ELR (cell line): ENCODE measurements at regions not wholly inside any gene's neighbourhood (a gene's known extent, or its start where the extent isn't known, plus 50 kb on each side); places are given as distances from the start of the nearest gene placed in this dataset.
"Not testable (repeated sequence)": the region's sequence is repeated elsewhere in the genome, so short reads cannot be mapped to it uniquely, and the experiment has no call there.

Experiments
- DNase-seq: peaks from one replicate; pipeline ENCODE4 v3.0.0-alpha.2; 2015; ENCODE audit warnings: low read depth

DNA sequence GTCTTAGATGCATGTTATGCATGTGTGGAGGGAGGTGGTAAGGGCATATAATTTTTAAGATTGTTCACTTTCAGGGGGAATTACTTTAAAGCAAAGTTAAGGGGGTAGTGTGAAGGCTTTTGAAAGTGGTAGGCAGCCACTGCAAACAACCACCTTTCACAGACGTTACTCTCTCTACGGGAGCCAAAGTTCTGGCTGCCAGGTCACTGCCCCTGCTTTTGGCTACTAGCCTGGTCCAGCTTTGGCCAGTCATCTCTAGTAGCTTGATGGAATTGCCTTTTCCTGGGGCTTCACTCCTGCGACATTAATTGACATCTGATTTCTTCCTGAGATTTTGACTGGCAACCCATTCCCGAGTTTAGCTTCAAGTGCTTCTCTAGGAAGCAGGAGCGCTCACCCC, 397.5 kb downstream of the CDH11 start:
- no peak for DNase-seq

DNA sequence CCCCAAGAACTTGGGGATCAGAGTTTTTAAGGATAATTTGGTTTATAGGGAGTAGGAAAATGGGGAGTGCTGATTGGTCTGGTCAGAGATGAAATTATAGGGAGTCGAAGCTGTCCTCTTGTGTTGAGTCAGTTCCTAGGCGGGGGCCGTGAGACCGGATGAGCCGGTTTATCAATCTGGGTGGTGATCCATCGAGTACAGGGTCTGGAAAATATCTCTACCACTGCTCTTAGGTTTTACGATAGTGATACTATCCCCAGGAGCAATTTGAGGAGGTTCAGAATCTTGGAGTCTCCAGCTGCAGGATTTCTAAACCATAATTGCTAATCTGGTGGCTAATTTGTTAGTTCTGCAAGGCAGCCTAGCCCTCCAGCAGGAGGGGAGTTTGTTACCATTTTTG, 403.4 kb downstream of the CDH11 start:
- no peak for DNase-seq

DNA sequence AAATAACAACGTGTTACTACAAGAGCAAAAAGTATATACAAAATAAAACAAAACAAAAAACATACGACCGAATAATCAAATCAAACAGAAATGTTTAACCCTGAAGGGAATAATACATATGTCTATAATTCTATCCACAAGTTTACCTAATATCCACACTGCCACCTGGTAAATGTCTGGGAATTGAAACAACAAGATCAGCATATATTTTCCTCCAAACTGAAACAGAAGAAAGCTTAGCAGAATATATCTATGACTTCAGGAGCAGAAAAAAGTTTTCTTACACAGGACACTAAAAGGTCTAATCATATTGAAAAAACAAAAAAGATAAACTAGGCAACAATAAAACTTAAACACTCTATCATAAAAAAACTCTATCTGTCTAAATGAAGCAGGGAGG, 404.0 kb downstream of the CDH11 start:
- DNase-seq, result no peak

DNA sequence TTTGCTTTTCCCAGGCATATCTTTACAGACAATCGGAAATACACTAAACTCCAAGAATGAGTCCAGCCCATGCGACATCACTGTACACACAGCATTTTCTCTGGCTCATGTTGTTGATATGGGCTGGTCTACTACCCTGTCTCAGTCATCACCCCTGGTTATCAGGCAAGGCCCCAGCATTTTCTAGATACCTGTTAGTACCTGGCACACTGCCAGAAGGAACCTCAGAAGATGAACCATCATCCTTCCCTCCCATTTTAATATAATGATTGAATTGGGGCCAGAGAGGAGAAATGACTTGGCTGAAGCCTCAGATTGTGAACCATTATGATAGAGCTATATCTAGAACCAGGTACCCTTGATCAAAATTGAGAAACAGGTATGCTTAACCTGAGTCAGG, 406.2 kb downstream of the CDH11 start:
- no peak for DNase-seq

DNA sequence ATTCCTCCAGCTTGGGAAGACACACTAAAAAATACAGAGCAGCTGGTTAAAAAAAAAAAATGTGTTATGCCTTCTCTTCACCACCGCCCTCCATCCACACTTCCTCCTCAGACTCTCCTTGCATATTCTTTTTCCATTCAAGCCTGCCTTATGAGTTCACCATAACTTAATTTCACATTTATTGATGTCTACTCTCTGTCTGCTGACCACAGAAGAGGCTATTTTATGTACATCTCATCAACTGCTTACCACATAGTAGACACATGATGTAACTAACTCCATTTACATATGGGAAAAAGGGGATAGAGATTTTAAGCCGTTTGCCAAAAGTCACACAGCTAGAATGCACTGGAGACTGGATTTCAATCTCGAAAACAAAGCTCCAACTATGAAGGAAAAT, 409.8 kb downstream of the CDH11 start:
- no peak for DNase-seq

DNA sequence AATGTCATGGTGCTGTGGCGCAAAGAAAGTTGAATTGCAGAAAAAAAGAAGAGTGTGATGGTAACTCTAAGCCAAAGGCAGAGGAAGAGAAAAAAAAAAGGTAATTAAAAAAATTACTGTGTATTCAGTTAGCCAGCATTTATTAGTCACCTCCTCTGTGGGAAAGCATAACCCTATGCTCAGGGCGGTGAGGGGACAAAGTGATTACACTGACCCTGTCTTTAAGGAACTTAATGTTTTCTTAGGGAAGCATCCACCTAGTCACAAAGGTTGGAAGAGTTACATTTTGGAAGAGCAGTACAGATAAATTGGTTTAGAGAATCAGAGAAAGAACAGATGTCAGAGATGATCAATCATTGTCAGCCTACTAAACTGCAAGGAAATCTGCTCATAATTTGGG, 410.3 kb downstream of the CDH11 start:
- no peak for DNase-seq

DNA sequence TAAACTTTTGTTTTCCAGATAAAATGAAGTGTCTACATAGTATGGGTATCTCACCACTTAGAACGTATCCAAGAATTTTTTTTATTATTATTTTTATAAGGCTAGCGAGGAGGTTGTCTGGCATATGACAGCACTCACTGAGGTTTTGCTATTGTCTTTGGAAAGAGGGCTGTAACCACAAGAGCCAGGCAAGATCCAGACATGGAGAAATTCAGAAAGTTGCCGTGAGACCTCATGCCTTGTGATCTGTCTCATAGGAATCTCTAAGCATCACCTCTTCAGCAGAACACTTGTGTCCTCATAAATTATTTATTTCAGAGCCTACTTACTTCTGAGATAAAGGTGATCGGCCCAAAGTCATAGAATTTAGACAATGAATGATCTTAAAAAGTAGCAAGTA, 410.8 kb downstream of the CDH11 start:
- DNase-seq, result no peak

DNA sequence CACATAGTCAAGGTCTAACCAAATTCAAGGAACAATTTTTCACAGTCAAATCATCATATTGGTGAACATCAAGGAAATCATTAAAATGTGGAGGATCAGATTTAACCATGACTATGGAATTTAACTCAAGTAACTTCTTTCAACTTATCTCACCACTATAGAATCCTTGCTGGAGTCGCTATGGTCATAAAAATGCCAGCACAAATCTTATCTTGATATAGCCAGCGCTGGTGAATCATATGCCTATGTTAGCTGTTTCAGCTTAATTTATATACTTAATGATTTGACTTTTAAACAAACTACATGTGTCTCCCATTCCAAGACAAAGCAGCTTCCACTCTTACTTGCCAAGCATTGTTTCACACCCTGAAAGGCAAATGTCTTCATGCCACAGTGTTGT, 416.4 kb downstream of the CDH11 start:
- no peak for DNase-seq

DNA sequence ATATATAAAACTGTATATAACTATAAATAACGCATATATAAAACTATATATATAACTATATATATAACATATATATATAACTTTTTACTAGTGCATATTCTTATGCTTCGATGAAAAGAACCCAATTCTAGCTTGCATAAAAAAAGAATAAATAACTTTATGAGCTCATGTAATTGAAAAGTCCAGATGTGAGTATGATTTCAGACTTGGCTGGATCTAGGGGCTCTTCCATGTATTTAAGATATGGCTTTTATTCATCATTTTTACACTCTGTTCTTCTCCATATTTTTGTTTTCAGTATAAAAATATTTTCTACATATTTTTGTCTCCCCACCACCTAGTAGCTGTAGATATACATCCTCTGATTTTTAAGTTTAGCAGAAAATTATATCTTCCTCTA, 417.5 kb downstream of the CDH11 start:
- DNase-seq, result no peak

DNA sequence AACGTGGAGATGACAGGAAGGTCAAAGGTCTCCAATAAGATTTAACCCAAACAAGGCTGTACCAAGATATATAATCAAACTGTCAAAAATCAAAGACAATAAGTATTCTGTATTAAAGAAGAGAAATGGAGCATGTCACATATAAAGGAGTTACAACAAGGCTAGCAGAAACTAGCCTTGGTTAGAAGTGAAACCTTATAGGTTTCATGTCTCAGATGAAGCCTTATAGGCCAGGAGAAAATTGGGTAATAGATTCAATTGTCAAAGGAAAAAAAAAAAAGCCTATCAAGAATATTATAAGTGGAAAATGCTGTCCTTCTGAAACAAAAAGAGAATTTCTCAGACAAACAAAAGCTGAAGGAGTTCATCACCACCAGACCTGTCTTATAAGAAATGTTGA, 419.4 kb downstream of the CDH11 start:
- no peak for DNase-seq

DNA sequence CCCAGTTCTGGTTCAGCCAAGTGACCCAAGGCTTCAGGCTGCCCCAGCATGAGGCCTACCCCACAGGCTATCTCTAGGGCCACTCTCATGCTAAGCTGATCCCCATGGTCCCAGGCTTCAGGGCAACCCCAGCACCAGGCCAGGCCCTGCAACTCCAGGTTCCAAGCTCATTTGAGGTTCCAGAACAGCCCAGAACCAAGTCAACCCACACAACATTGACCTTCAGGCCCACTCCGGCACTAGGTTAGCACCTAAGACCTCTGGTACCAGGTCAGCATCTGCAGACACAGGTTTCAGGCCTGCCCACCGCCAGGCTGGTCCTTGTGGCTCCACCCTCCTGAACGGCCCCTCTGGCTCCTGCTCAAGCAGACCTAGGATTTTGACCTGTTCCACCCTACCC, 421.2 kb downstream of the CDH11 start:
- DNase-seq, result no peak

DNA sequence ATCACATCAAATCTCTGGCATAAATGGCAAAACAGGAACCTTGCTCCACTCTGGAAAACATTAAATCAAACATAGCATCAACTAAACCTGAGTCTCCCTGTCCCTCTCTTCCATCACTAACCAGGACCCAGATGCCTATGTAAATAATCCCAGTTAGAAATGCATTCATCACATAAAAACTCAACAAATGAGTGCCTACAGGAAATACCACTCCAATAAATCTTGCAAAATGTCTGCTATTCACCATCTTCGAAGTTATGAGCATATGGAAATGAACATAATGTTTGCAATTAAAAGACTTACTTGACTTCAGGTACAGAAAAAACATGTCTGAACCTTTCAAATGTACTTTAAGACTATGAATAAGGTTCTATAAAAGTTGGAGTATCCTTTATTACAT, 425.0 kb downstream of the CDH11 start:
- no peak for DNase-seq

DNA sequence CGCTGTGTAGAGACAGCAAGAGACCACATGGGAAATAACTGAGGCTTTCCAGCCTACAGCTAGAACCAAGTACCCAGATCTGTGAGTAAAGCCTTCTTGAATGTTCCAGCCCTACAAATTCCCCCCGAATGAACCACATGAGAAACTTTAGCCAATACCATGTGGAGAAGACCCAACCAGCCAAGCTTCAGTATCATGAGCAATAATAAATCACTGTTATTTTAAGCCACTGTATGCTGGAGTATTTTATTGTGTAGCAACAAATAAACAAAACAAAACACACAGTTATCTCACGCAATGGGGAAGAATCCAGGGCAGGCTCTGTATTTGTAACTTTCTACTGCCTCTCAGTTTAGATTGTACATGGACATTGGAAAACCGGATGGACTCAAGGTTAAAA, 426.2 kb downstream of the CDH11 start:
- no peak for DNase-seq

DNA sequence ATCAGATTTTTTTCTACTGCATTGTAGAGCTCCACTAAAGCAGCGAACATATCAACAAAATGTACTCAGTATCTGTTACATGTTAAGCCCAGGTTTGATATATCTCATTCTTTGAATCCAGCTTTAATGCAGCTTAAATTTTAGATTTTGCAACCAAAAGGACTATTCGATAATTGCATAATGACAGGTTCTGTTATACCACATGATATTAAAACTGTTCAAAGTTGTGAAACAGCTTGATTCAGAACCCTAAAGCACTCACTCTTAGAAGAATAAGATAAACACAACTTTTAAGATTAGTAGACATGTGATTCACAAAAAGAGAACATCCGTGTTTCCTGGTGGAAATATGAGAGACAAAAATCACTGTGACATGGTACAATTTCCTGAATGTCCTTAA, 427.9 kb downstream of the CDH11 start:
- no peak for DNase-seq

DNA sequence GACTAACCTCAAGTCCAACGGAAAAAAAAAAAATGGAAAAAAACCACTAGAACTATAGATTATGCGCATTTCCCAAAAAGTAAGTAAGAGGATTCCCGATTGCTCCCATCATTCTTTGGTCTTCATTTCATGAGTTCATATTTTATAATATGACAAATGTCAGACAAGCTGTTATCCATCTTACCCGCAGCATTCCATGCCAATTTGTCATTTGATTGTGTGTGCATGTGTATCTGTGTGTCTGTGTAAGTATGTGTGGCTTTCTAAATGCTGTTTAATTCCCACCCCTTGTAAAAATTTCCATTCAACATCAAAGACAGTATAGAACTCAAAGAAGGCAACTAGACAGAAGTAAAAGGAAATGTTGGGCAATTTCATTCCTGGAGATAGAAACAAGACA, 434.1 kb downstream of the CDH11 start:
- no peak for DNase-seq

DNA sequence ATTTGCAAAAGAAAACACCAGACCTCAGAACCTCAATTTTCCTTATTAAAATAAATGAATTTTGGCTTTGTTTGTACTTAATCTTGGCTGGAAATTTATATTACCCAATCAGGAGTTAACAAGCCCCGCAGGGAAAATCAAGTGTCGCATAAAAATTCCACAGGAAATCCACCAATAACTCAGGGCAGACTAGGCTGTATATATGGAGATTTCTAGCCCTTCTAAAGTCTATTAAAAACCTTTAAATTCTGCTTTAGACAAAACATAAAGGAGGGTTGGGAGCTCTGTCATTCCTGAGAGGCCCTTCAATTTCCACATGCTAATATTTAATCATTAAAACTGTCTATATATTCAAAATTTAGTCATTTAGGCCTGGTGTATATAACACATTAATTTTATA, 434.7 kb downstream of the CDH11 start:
- no peak for DNase-seq

DNA sequence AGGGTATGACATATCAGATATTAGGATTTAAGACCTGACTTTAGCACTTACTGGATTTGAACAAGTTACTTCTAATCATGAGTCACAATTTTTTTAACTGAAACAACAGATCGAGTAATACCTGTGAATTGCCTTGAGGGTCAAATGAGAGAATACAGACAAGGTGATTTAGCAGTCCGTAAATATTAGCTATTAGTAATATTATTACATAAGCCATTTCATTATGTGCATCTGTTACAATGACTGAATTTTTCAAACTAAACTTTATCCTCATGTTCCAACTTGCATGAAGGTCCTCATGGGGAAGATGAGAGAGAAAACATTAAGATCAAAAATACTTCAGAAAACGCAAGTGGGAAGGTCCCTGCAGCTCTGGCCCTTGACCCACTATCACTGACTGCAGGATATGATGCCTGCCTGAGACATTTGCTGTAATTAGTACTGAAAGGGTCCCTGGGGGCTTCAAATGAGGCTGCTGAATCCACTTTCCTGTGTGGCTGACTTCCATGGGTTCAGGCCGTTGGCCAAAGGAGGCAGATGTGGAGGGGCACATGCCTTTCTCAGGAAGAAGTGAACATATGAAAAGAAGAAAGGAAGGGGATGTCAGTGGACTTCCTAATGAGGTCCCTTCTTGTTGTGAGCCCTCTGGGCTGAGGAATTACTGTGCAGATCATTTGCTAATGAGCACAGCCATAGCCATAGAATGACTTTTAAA, 441.7 kb downstream of the CDH11 start:
- DNase-seq, result no peak

DNA sequence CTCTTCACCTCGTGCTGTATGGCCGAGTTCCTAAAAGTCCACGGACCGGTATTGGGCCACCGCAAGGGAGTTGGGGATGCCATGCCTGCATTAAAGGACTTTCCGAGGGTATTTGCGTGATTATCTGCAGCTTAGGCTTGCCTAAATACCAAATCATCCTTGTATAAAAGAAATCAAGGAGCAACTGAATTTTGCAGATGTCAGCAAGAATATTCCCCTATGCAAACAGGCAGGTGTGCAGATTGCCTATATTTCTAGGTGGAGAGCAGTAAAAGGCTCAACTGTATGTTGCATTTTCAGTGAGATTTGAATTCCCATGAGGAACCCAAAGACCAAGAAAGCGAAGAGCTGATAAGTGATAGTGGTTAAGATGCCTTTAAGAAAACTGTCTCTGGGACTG, 452.3 kb downstream of the CDH11 start:
- DNase-seq, result no peak

DNA sequence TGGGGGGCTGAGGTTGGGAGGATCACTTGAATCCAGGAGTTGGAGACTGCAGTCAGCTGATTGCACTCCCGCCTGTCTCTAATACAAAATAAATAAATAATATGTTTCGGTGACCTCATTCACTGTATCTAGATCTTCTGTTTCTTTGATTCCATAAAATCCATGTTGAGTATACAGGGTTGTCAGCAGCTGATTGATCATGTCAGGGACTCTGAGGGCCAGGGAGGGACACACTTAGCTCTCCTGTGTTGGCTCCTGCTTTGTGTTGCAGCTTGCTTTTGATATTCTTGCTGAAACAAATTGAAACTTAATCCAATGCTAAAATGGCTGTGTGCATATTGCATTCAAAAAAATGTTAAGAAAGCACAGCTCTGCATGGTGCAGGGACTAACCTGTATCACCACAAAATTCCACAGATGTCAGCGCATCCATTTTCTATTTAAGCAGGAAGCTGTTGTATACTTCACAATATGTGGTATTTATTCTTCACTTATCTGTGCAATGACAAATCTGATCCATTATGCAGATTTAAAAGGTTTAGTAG, 454.5 kb downstream of the CDH11 start:
- DNase-seq, result no peak

DNA sequence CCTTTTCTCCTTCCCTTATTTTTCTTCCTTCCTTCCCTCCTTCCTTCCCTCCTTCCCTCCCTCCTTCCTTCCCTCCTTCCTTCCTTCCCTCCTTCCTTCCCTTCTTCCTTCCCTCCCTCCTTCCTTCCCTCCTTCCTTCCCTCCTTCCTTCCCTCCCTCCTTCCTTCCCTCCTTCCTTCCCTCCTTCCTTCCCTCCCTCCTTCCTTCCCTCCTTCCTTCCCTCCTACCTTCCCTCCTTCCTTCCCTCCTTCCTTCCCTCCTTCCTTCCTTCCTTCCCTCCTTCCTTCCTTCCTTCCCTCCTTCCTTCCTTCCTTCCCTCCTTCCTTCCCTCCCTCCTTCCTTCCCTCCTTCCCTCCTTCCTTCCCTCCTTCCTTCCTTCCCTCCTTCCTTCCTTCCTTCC, 459.6 kb downstream of the CDH11 start:
- DNase-seq, result not testable (repeated sequence)

DNA sequence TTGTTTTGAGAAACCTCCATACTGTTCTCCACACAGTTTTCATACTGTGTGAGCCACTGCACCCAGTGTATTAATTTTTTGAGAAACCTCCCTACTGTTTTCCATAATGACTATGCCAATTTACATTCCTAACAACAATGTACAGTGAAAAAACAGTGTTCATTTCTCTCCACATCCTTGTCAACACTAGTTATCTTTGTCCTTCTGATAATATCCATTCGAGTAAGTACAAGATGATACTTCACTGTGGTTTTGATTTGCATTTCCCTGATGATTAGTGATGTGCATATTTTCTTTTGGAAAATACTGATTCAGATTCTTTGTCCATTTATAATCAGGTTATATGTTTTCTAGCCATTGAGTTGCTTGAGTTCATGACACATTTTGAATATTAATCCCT, 462.0 kb downstream of the CDH11 start:
- DNase-seq, result no peak

DNA sequence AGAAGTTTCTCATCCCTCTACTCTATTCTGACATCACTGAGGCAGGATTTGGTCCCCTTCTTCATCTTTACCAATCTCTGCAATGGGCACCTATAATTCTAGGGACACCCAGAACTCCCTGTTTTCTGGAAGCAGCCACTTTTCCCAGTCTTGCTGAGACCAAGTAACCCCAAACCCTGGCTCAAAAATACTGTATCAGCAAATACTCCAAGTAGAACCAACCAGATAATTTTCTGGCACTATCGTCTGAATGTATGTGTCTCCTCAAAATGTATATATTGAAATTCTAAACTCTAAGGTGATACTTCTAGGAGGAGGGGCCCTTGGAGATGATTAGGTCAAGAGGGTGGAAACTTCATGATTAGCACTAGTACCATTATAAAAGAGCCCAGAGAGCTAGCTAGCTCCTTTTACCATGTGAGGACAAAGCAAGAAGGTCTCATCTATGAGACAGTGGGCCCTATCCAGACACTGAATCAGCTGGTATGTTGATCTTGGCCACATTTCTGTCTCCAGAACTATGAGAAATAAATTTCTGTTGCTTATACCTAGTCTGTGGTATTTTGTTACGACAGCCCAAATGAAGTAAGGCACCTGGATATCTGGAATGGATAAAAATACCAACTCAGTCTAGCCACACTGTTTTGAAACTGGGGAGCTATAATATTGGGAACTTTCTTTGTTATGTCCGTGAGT, 464.4 kb downstream of the CDH11 start:
- no peak for DNase-seq

DNA sequence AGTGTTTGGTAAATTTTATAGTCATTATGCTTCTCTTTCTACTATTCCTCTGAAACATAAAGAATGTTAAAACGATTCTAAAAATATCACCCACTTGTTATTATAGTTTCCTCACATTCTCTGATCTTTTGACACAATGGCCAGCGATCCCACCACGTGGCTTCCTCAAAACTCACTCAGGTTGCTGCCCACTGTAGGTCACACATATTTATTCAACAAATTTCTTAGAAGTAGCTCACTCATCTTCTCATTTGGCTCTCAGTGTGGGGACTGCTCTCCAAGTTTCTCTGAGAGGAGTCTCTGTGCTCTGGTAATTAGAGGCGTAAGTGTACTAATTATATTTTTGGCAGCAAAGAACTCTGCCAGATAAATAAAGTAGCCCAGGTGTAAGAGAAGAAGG, 465.4 kb downstream of the CDH11 start:
- no peak for DNase-seq

DNA sequence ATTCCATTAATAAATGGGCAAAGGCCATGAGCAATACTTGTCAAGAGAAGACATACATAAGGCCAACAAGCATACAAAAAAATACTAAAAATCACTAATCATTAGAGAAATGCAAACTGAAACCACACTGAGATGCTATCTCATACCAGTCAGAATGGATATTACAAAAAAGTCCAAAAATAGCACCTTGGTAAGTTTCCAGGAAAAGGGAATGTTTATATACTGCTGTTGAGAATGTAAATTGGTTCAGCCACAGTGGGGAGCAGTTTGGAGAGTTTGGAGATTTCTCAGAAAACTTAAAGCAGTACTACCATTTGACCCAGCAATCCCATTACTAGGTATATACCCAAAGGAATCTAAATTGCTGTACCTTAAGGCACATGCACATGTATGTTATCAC, 467.7 kb downstream of the CDH11 start:
- DNase-seq, result no peak
